H9 (cell line): ENCODE measurements at regions not wholly inside any gene's neighbourhood (a gene's known extent, or its start where the extent isn't known, plus 50 kb on each side); places are given as distances from the start of the nearest gene placed in this dataset.

Source experiments
- DNase-seq: peaks from one replicate; pipeline ENCODE4 v3.0.0-alpha.2; 2017
- H2AFZ ChIP-seq: one replicate; pipeline ENCODE4 v1.6.1; 2013; ENCODE audit warnings: mild to moderate bottlenecking, low read length, control low read depth, moderate library complexity
- H2AK5ac ChIP-seq: 2 replicates; pipeline ENCODE4 v1.6.1; 2013; ENCODE audit warnings: low read length, control low read depth, mixed read lengths; ENCODE audit not compliant: insufficient read length
- H2BK120ac ChIP-seq: one replicate; pipeline ENCODE4 v1.6.1; 2013; ENCODE audit warnings: low read depth, mild to moderate bottlenecking, low read length, control low read depth, inconsistent platforms; ENCODE audit not compliant: poor library complexity, severe bottlenecking
- H2BK12ac ChIP-seq: 2 replicates; pipeline ENCODE4 v1.6.1; 2013; ENCODE audit warnings: low read length, control low read depth, mixed read lengths, low read depth; ENCODE audit not compliant: insufficient read length
- H2BK15ac ChIP-seq: 2 replicates; pipeline ENCODE4 v1.6.1; 2013; ENCODE audit warnings: low read depth, low read length, control low read depth
- H2BK20ac ChIP-seq: one replicate; pipeline ENCODE4 v1.6.1; 2013; ENCODE audit warnings: low read depth, mild to moderate bottlenecking, low read length, control low read depth, inconsistent platforms; ENCODE audit not compliant: poor library complexity, severe bottlenecking
- H2BK5ac ChIP-seq: 2 replicates; pipeline ENCODE4 v1.6.1; 2013; ENCODE audit warnings: low read length, control low read depth, mixed read lengths; ENCODE audit not compliant: insufficient read length
- H3K14ac ChIP-seq: 2 replicates; pipeline ENCODE4 v1.6.1; 2013; ENCODE audit warnings: low read length, control low read depth; ENCODE audit not compliant: insufficient read depth
- H3K18ac ChIP-seq: 2 replicates; pipeline ENCODE4 v1.6.1; 2013; ENCODE audit warnings: low read depth, mild to moderate bottlenecking, mixed read lengths, low read length, control low read depth; ENCODE audit not compliant: insufficient read length
- H3K23ac ChIP-seq: 2 replicates; pipeline ENCODE4 v1.6.1; 2013; ENCODE audit warnings: low read length, control low read depth, mixed read lengths, low read depth; ENCODE audit not compliant: insufficient read length
- H3K23me2 ChIP-seq: 2 replicates; pipeline ENCODE4 v1.6.1; 2013; ENCODE audit warnings: low read depth, mild to moderate bottlenecking, mixed read lengths, low read length, control low read depth; ENCODE audit not compliant: insufficient read length, poor library complexity, severe bottlenecking
- H3K27ac ChIP-seq: 2 replicates; pipeline ENCODE4 v1.5.1; 2013; ENCODE audit warnings: low read length, control low read depth, mixed read lengths, low read depth; ENCODE audit not compliant: insufficient read length
- H3K27me3 ChIP-seq: 2 replicates; pipeline ENCODE4 v1.6.1; 2013; ENCODE audit warnings: low read length, control low read depth, inconsistent platforms; ENCODE audit not compliant: insufficient read depth
- H3K4ac ChIP-seq: 2 replicates; pipeline ENCODE4 v1.6.1; 2013; ENCODE audit warnings: low read depth, mild to moderate bottlenecking, control low read depth, inconsistent platforms, low read length, moderate library complexity
- H3K4me1 ChIP-seq: 2 replicates; pipeline ENCODE4 v1.6.1; 2013; ENCODE audit warnings: low read length, control low read depth, inconsistent platforms; ENCODE audit not compliant: insufficient read depth
- H3K4me2 ChIP-seq: 2 replicates; pipeline ENCODE4 v1.6.1; 2013; ENCODE audit warnings: low read length, control low read depth, mixed read lengths; ENCODE audit not compliant: insufficient read length, insufficient read depth
- H3K56ac ChIP-seq: 2 replicates; pipeline ENCODE4 v1.6.1; 2013; ENCODE audit warnings: low read depth, mild to moderate bottlenecking, mixed read lengths, low read length, control low read depth; ENCODE audit not compliant: insufficient read length
- H3K79me1 ChIP-seq: 2 replicates; pipeline ENCODE4 v1.6.1; 2013; ENCODE audit warnings: low read depth, mild to moderate bottlenecking, moderate library complexity, low read length, control low read depth, inconsistent platforms; ENCODE audit not compliant: insufficient read depth, poor library complexity, severe bottlenecking
- H3K79me2 ChIP-seq: 2 replicates; pipeline ENCODE4 v1.6.1; 2013; ENCODE audit warnings: low read length, control low read depth, inconsistent platforms; ENCODE audit not compliant: insufficient read depth
- H3K9ac ChIP-seq: 2 replicates; pipeline ENCODE4 v1.6.1; 2013; ENCODE audit warnings: low read length, control low read depth, mixed read lengths; ENCODE audit not compliant: insufficient read length; ENCODE audit errors: extremely low read depth
- H3K9me3 ChIP-seq: one replicate; pipeline ENCODE4 v1.6.1; 2013; ENCODE audit warnings: low read depth, low read length, inconsistent platforms; ENCODE audit not compliant: control insufficient read depth
- H3T11ph ChIP-seq: one replicate; pipeline ENCODE4 v1.6.1; 2013; ENCODE audit warnings: mild to moderate bottlenecking, low read length, control low read depth, inconsistent platforms
- H4K20me1 ChIP-seq: one replicate; pipeline ENCODE4 v1.6.1; 2013; ENCODE audit not compliant: control insufficient read depth, insufficient read length, insufficient read depth
- H4K5ac ChIP-seq: 2 replicates; pipeline ENCODE4 v1.6.1; 2013; ENCODE audit warnings: low read depth, mild to moderate bottlenecking, mixed read lengths, low read length, control low read depth; ENCODE audit not compliant: insufficient read length
- H4K8ac ChIP-seq: replicated peaks from 2 replicates; pipeline ENCODE4 v1.6.1; 2013; ENCODE audit warnings: low read length, control low read depth, mixed read lengths, low read depth; ENCODE audit not compliant: insufficient read length
- H4K91ac ChIP-seq: 2 replicates; pipeline ENCODE4 v1.6.1; 2013; ENCODE audit warnings: low read depth, mild to moderate bottlenecking, moderate library complexity, mixed read lengths, low read length, control low read depth; ENCODE audit not compliant: insufficient read length
- H3K27ac Mint-ChIP-seq, 3 experiments: 2 replicates in 2 of 3; 3 replicates in 1 of 3; pipeline ENCODE4 v1.8.0; 2020 to 2021; ENCODE audit warnings: mixed read lengths in 3 of 3, mild to moderate bottlenecking in 1 of 3, moderate library complexity in 1 of 3
- H3K27me3 Mint-ChIP-seq: 2 replicates; pipeline ENCODE4 v1.8.0; 2021; ENCODE audit warnings: low read depth, mild to moderate bottlenecking, moderate library complexity, mixed read lengths
- H3K36me3 Mint-ChIP-seq, 3 experiments: 2 replicates in 2 of 3; 3 replicates in 1 of 3; pipeline ENCODE4 v1.8.0; 2020 to 2021; ENCODE audit warnings: low read depth in 3 of 3, mixed read lengths in 3 of 3; ENCODE audit not compliant: insufficient read depth in 1 of 3
- H3K4me1 Mint-ChIP-seq, 2 experiments: 2 replicates each; pipeline ENCODE4 v1.8.0; 2020; ENCODE audit warnings: mixed read lengths in 2 of 2
- H3K4me3 Mint-ChIP-seq, 2 experiments: 2 replicates in 1 of 2; 3 replicates in 1 of 2; pipeline ENCODE4 v1.8.0; 2020 to 2021; ENCODE audit warnings: mild to moderate bottlenecking in 2 of 2, mixed read lengths in 2 of 2, moderate library complexity in 1 of 2
- H3K9me3 Mint-ChIP-seq, 2 experiments: 2 replicates in 1 of 2; 3 replicates in 1 of 2; pipeline ENCODE4 v1.8.0; 2020; ENCODE audit warnings: mild to moderate bottlenecking in 2 of 2, mixed read lengths in 2 of 2, moderate library complexity in 1 of 2
- WGBS: extraction: QIAGEN DNeasy Blood & Tissue Kit; methylation state at CpG from one replicate; pipeline ENCODE4 v1.1.7; 2013; ENCODE audit warnings: missing lambda C conversion rate, low lambda C conversion rate, mixed read lengths; ENCODE audit not compliant: insufficient read length; ENCODE audit errors: extremely low coverage; 5-methylcytosine and 5-hydroxymethylcytosine counted together
- TF ChIP-seq, protein P1 (sequence below): fragments of 200-600 bp; sonication (generic); conservative IDR thresholded peaks from 3 replicates; pipeline ENCODE4 v1.8.0; 2021; ENCODE audit warnings: antibody characterized with exemption, mild to moderate bottlenecking

GRCh38 chr7:51824050-51824449 is 507.4 kb upstream of the COBL start:
- no peaks in the 10 kb centered on the region for H3K27me3 Mint-ChIP-seq
- no peak overlapping the region for H2AK5ac ChIP-seq
- H3K23me2 ChIP-seq, result no peaks in the 10 kb centered on the region
- H4K5ac ChIP-seq, result no peak overlapping the region
- TF ChIP-seq, protein P1, sequence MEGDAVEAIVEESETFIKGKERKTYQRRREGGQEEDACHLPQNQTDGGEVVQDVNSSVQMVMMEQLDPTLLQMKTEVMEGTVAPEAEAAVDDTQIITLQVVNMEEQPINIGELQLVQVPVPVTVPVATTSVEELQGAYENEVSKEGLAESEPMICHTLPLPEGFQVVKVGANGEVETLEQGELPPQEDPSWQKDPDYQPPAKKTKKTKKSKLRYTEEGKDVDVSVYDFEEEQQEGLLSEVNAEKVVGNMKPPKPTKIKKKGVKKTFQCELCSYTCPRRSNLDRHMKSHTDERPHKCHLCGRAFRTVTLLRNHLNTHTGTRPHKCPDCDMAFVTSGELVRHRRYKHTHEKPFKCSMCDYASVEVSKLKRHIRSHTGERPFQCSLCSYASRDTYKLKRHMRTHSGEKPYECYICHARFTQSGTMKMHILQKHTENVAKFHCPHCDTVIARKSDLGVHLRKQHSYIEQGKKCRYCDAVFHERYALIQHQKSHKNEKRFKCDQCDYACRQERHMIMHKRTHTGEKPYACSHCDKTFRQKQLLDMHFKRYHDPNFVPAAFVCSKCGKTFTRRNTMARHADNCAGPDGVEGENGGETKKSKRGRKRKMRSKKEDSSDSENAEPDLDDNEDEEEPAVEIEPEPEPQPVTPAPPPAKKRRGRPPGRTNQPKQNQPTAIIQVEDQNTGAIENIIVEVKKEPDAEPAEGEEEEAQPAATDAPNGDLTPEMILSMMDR, result no peak
- H4K91ac ChIP-seq, result no peak overlapping the region
- H3K18ac ChIP-seq, result no peak overlapping the region
- no peak overlapping the region for H4K8ac ChIP-seq
- H3K56ac ChIP-seq, result no peak overlapping the region
- H3K4me1 Mint-ChIP-seq, result peaks cover 5 to 8% of the 10 kb centered on the region in 2 experiments
- no peak overlapping the region for H2BK15ac ChIP-seq
- peaks cover 0 to 2% of the 10 kb centered on the region in 2 experiments; a peak in 4 of 5 replicates for H3K9me3 Mint-ChIP-seq
- no peak overlapping the region for H3K4ac ChIP-seq
- no peak overlapping the region for H3K9ac ChIP-seq
- no peak overlapping the region for H3K14ac ChIP-seq
- H3K79me2 ChIP-seq, result no peaks in the 10 kb centered on the region
- peaks cover 0 to 8% (median 4%) of the 10 kb centered on the region in 3 experiments; a peak in 5 of 7 replicates for H3K36me3 Mint-ChIP-seq
- H2BK120ac ChIP-seq, result no peak overlapping the region
- H3K27me3 ChIP-seq, result no peaks in the 10 kb centered on the region
- no peak overlapping the region for H2BK20ac ChIP-seq
- no peak overlapping the region for H3K27ac Mint-ChIP-seq
- H3K4me3 Mint-ChIP-seq, result no peak overlapping the region
- no CpG with 5 or more reads among the region's 7 CpGs for WGBS
- H3K23ac ChIP-seq, result no peak overlapping the region
- H3K27ac ChIP-seq, result no peak overlapping the region
- H2BK5ac ChIP-seq, result no peak overlapping the region
- H2AFZ ChIP-seq, result no peak overlapping the region
- no peaks in the 10 kb centered on the region for H4K20me1 ChIP-seq
- H3K9me3 ChIP-seq, result no peaks in the 10 kb centered on the region
- DNase-seq, result no peak
- no peaks in the 10 kb centered on the region for H3K79me1 ChIP-seq
- no peak overlapping the region for H3K4me2 ChIP-seq
- H3K4me1 ChIP-seq, result no peaks in the 10 kb centered on the region
- H3T11ph ChIP-seq, result no peak overlapping the region
- no peak overlapping the region for H2BK12ac ChIP-seq
